Progenitor cell of endocrine pancreas (in vitro differentiated cells): ENCODE measurements at regions not wholly inside any gene's neighbourhood (a gene's known extent, or its start where the extent isn't known, plus 50 kb on each side); places are given as distances from the start of the nearest gene placed in this dataset.

Experiments
- DNase-seq: peaks from one replicate; pipeline ENCODE4 v3.0.0; 2021; ENCODE audit warnings: low spot score; ENCODE audit not compliant: unreplicated experiment
- H3K27ac Mint-ChIP-seq: 2 replicates; pipeline ENCODE4 v1.8.0; 2021; ENCODE audit warnings: mild to moderate bottlenecking, moderate library complexity, mixed read lengths
- H3K27me3 Mint-ChIP-seq: 2 replicates; pipeline ENCODE4 v1.8.0; 2021; ENCODE audit warnings: mixed read lengths
- H3K36me3 Mint-ChIP-seq: 2 replicates; pipeline ENCODE4 v1.8.0; 2022; ENCODE audit warnings: mixed read lengths; ENCODE audit not compliant: insufficient read depth
- H3K4me1 Mint-ChIP-seq: 2 replicates; pipeline ENCODE4 v1.8.0; 2021; ENCODE audit warnings: low read depth, mixed read lengths
- H3K4me3 Mint-ChIP-seq: 2 replicates; pipeline ENCODE4 v1.8.0; 2021; ENCODE audit warnings: low read depth, mild to moderate bottlenecking, moderate library complexity, mixed read lengths
- H3K9me3 Mint-ChIP-seq: 2 replicates; pipeline ENCODE4 v1.8.0; 2021; ENCODE audit warnings: low read depth, mixed read lengths
- CTCF ChIP-seq: fragments of 200-600 bp; sonication (generic); IDR thresholded peaks from one replicate; pipeline ENCODE4 v1.5.0; 2021; ENCODE audit warnings: antibody characterized with exemption, mild to moderate bottlenecking; ENCODE audit not compliant: unreplicated experiment

- Mint-ChIP-seq H3K27me3 (no peaks in the 10 kb centered on the region), H3K36me3 (no peaks in the 10 kb centered on the region), H3K9me3 (no peaks in the 10 kb centered on the region), H3K4me1 (peaks cover 1% of the 10 kb centered on the region), H3K4me3 (no peak overlapping the region), H3K27ac (no peak overlapping the region)
- TF ChIP-seq CTCF = no peak
- no peak for DNase-seq
These were observed 165.1 kb downstream of the GJA1 start for GRCh38 chr6:121600389-121601168.

GRCh38 chr6:121603486-121603885 lies 168.0 kb downstream of the GJA1 start:
- Mint-ChIP-seq H3K36me3 (no peaks in the 10 kb centered on the region), H3K27me3 (no peaks in the 10 kb centered on the region), H3K4me3 (no peak overlapping the region), H3K27ac (no peak overlapping the region), H3K4me1 (peaks cover 1% of the 10 kb centered on the region), H3K9me3 (no peaks in the 10 kb centered on the region)
- TF ChIP-seq CTCF = no peak
- no peak for DNase-seq

GRCh38 chr6:121607721-121608120 lies 172.3 kb downstream of the GJA1 start:
- TF ChIP-seq CTCF = no peak
- H3K27ac Mint-ChIP-seq = no peak overlapping the region
- no peak overlapping the region for H3K4me3 Mint-ChIP-seq
- peaks cover 1% of the 10 kb centered on the region for H3K4me1 Mint-ChIP-seq
- no peaks in the 10 kb centered on the region for H3K36me3 Mint-ChIP-seq
- no peak for DNase-seq
- H3K27me3 Mint-ChIP-seq = no peaks in the 10 kb centered on the region
- no peaks in the 10 kb centered on the region for H3K9me3 Mint-ChIP-seq

GRCh38 chr6:121608270-121608669 lies 172.8 kb downstream of the GJA1 start:
- H3K27me3 Mint-ChIP-seq = no peaks in the 10 kb centered on the region
- no peaks in the 10 kb centered on the region for H3K9me3 Mint-ChIP-seq
- H3K27ac Mint-ChIP-seq = no peak overlapping the region
- peaks cover 1% of the 10 kb centered on the region for H3K4me1 Mint-ChIP-seq
- no peak overlapping the region for H3K4me3 Mint-ChIP-seq
- TF ChIP-seq CTCF = no peak
- DNase-seq = no peak
- no peaks in the 10 kb centered on the region for H3K36me3 Mint-ChIP-seq

GRCh38 chr6:121609281-121609680 lies 173.8 kb downstream of the GJA1 start:
- no peaks in the 10 kb centered on the region for H3K36me3 Mint-ChIP-seq
- H3K27me3 Mint-ChIP-seq = no peaks in the 10 kb centered on the region
- no peak overlapping the region for H3K4me3 Mint-ChIP-seq
- H3K9me3 Mint-ChIP-seq = no peaks in the 10 kb centered on the region
- TF ChIP-seq CTCF = no peak
- no peak for DNase-seq
- H3K27ac Mint-ChIP-seq = no peak overlapping the region
- no peaks in the 10 kb centered on the region for H3K4me1 Mint-ChIP-seq
